ENCODE measurements at regions not wholly inside any gene's neighbourhood (a gene's known extent, or its start where the extent isn't known, plus 50 kb on each side); places are given as distances from the start of the nearest gene placed in this dataset.

DNA sequence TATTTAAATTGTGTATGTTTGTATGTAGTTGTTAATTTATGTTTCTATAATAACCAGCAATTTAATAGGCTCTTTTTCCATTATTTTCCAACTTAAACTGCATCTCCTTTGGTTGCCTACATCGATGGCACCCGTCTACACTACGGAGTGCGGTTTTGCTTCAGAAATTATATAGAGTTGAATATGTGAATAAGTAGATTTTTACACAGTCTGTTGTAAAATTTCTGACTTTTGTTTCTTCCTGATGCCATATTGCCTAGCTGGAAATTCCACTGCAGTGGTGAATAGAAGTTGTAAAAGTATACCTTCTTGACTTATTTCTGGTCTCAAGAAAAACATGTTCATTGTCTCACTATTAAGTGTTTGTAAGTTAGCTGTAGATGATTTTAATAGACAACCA, 404.1 kb upstream of the EPHA7 start:
- H3K27ac ChIP-seq: no peak overlapping the region
- intact Hi-C loops (cut with DNase I): no loop called here
- 87 to 95% (median 91%) methylated on average over 4 of the region's 4 CpGs for WGBS, 4 donors
- H3K4me3 ChIP-seq: no peak overlapping the region
- TF ChIP-seq, protein P1, sequence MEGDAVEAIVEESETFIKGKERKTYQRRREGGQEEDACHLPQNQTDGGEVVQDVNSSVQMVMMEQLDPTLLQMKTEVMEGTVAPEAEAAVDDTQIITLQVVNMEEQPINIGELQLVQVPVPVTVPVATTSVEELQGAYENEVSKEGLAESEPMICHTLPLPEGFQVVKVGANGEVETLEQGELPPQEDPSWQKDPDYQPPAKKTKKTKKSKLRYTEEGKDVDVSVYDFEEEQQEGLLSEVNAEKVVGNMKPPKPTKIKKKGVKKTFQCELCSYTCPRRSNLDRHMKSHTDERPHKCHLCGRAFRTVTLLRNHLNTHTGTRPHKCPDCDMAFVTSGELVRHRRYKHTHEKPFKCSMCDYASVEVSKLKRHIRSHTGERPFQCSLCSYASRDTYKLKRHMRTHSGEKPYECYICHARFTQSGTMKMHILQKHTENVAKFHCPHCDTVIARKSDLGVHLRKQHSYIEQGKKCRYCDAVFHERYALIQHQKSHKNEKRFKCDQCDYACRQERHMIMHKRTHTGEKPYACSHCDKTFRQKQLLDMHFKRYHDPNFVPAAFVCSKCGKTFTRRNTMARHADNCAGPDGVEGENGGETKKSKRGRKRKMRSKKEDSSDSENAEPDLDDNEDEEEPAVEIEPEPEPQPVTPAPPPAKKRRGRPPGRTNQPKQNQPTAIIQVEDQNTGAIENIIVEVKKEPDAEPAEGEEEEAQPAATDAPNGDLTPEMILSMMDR (IDR thresholded peaks at IDR 0.05): no peak
- TF ChIP-seq POLR2A (IDR thresholded peaks at IDR 0.05): no peak
- no peak for DNase-seq
- H3K27me3 ChIP-seq: no peaks in the 10 kb centered on the region
- H3K9me3 ChIP-seq (replicated peaks in 1 of 3): no peaks in the 10 kb centered on the region
- no peaks in the 10 kb centered on the region for H3K4me1 ChIP-seq (replicated peaks in 1 of 2)
- no peaks in the 10 kb centered on the region for H3K36me3 ChIP-seq (replicated peaks in 1 of 2)

DNA sequence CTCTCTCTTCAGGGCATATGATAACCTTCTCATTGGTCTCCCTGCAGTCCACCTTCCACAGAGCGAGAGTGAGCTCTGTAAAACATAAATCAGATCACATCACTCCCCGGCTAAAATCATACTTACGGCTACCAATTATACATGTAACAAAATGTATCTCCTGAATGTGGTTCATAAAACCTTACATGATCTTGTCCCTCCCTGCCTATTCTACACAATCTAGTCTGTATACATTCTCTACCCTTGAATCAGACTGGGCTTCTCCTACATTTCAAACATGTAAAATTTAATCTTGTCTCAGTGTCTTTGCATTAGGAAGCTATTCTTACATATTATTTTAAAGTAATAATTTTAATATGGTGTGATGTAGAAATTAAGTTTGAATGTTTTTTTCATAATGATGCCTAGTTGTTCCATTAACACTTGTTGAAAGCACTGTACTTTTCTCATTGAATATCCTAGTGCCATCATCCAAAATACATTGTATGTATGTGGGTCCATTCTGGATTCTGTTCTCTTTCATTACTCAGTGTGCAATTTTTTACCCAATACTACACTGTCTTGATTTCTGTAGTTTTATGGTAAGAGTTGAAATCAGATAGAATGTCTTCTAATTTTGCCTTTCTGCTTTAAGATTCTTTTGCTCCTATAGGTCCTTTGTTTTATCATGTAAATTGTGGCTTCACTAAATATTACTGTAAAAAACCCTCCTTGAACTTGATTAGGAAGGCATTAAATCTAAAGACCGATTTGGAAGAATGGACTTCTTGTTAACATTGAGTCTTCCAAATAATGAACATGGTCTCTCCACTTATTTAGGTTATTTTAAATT, 403.3 kb upstream of the EPHA7 start:
- Histone ChIP-seq H3K27me3 (no peaks in the 10 kb centered on the region), H3K36me3 (replicated peaks in 1 of 2) (no peaks in the 10 kb centered on the region), H3K9me3 (replicated peaks in 1 of 3) (no peaks in the 10 kb centered on the region), H3K4me3 (no peak overlapping the region), H3K4me1 (replicated peaks in 1 of 2) (no peaks in the 10 kb centered on the region), H3K27ac (no peak overlapping the region)
- DNase-seq: no peak
- 77 to 89% (median 81%) methylated on average over 4 of the region's 4 CpGs for WGBS, 4 donors
- intact Hi-C loops (cut with DNase I): no loop called here
- no peak for TF ChIP-seq POLR2A (IDR thresholded peaks at IDR 0.05)
- TF ChIP-seq, protein P1 (IDR thresholded peaks at IDR 0.05): no peak

DNA sequence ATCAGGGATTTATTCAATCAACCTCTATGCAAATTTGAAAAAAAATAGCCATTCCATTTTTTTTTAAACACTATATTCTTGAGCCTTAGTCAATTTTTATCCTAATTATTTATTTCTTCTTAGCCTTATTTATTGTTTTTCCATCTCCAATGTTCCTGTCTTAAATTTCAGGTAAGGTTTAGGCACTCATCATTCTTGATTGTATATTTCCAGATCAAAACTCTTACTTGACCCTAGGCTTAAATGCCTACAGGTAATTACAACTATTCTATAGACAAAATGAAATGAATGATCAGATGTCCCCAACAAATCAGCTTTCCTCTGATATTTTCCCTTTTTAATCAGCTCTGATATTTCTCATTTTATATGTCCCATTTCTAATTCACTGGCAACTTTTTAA, 402.6 kb upstream of the EPHA7 start:
- no peak for DNase-seq
- no peak overlapping the region for H3K4me3 ChIP-seq
- no peak overlapping the region for H3K27ac ChIP-seq
- H3K4me1 ChIP-seq (replicated peaks in 1 of 2): no peaks in the 10 kb centered on the region
- no peaks in the 10 kb centered on the region for H3K36me3 ChIP-seq (replicated peaks in 1 of 2)
- H3K9me3 ChIP-seq (replicated peaks in 1 of 3): no peaks in the 10 kb centered on the region
- no peak for TF ChIP-seq POLR2A (IDR thresholded peaks at IDR 0.05)
- no peaks in the 10 kb centered on the region for H3K27me3 ChIP-seq
- intact Hi-C loops (cut with DNase I): no loop called here

DNA sequence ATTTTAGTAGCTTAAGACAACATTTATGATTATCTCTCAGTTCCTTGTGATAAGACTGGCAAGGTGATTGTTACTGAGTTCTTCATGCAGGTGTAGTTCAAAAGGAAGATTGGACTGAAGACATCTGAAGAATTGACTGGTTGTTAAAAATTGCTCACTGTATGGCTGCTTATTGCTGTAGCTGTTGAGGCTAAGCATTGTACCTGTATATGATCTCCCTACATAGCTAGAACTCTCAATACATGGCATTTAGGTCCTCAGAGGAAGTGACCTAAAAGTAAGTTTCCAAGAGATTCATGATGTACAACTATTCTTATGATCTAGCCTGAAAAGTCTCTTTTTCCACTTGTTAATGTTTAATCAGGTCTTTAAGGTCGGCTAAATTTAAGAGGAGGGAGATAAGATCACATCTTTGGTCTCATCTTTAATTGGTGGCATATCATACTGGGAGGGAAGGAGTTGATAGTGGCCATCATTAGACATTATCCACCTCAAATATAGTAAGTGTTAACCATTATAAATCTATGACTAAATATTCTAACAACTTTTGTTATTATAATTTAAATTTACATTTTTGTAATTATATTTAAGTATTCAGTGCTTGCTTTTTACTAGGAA, 401.2 kb upstream of the EPHA7 start:
- H3K36me3 ChIP-seq (replicated peaks in 1 of 2): no peaks in the 10 kb centered on the region
- H3K4me3 ChIP-seq: no peak overlapping the region
- no peak for DNase-seq
- TF ChIP-seq, protein P1 (IDR thresholded peaks at IDR 0.05): no peak
- no peak for TF ChIP-seq POLR2A (IDR thresholded peaks at IDR 0.05)
- intact Hi-C loops (cut with DNase I): no loop called here
- no peak overlapping the region for H3K27ac ChIP-seq
- H3K4me1 ChIP-seq (replicated peaks in 1 of 2): no peaks in the 10 kb centered on the region
- WGBS, 4 donors: 56 to 67% (median 64%) methylated on average over 1 of the region's 1 CpG
- H3K27me3 ChIP-seq: no peaks in the 10 kb centered on the region
- H3K9me3 ChIP-seq (replicated peaks in 1 of 3): no peaks in the 10 kb centered on the region

DNA sequence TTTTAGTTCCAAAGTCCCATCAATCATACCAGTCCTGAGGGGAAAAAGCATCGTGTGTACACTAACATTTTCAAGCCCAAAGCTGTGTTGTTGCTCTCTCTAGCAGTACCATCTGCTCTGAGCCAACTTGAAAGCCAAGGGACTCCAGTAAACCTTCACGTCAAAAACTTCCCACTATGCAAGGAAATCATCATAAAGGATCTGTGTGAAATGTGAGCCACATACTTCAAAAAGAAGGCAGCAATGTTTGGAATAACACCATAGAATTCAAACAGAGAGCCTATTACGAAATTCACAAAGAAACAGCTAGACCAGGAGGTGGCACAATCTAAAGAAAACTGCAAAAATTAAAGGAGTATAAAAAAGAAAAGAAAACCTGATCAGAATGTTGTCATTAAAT, 399.8 kb upstream of the EPHA7 start:
- TF ChIP-seq, protein P1 (IDR thresholded peaks at IDR 0.05): no peak
- no peak for TF ChIP-seq POLR2A (IDR thresholded peaks at IDR 0.05)
- Histone ChIP-seq H3K27ac (no peak overlapping the region), H3K4me1 (replicated peaks in 1 of 2) (no peaks in the 10 kb centered on the region), H3K36me3 (replicated peaks in 1 of 2) (no peaks in the 10 kb centered on the region), H3K4me3 (no peak overlapping the region), H3K9me3 (replicated peaks in 1 of 3) (no peaks in the 10 kb centered on the region), H3K27me3 (no peaks in the 10 kb centered on the region)
- intact Hi-C loops (cut with DNase I): no loop called here
- 18 to 23% (median 22%) methylated on average over 3 of the region's 3 CpGs for WGBS, 4 donors
- no peak for DNase-seq

All from adrenal gland (tissue), 9 donors.